Upper lobe of left lung (tissue), 6 donors: ENCODE measurements at regions not wholly inside any gene's neighbourhood (a gene's known extent, or its start where the extent isn't known, plus 50 kb on each side); places are given as distances from the start of the nearest gene placed in this dataset.

Experiments
- ATAC-seq, 2 donors: fragments of 200-7000 bp; cut with Tn5 transposase; one replicate each; pipeline ENCODE4 v1.9.1; 2022; ENCODE audit warnings: mild to moderate bottlenecking in 2 of 2, moderate library complexity in 2 of 2; ENCODE audit not compliant: low FRiP score in 2 of 2
- DNase-seq, 2 donors: peaks; one replicate each; pipeline ENCODE4 v3.0.0-alpha.2; 2019 to 2020
- H3K27ac ChIP-seq, 4 donors: fragments of 200-600 bp; sonication (generic); one replicate each; pipeline ENCODE4 v1.5.1; 2016 to 2019
- H3K27me3 ChIP-seq, 4 donors: fragments of 200-600 bp; sonication (generic); one replicate each; pipeline ENCODE4 v1.5.1; 2017 to 2019
- H3K36me3 ChIP-seq, 4 donors: fragments of 200-600 bp; sonication (generic); one replicate each; pipeline ENCODE4 v1.5.1; 2016 to 2019
- H3K4me1 ChIP-seq, 4 donors: fragments of 200-600 bp; sonication (generic); one replicate each; pipeline ENCODE4 v1.5.1; 2018 to 2019
- H3K4me3 ChIP-seq, 4 donors: fragments of 200-600 bp; sonication (generic); one replicate each; pipeline ENCODE4 v1.5.1; 2017 to 2019; ENCODE audit warnings: mild to moderate bottlenecking in 2 of 4, moderate library complexity in 1 of 4
- H3K9me3 ChIP-seq, 4 donors: fragments of 200-600 bp; sonication (generic); one replicate each; pipeline ENCODE4 v1.5.1; 2018 to 2019
- EP300 ChIP-seq, 4 donors: sonication (generic); formaldehyde crosslinking; IDR thresholded peaks; one replicate each; pipeline ENCODE4 v1.5.1; 2017; ENCODE audit warnings: antibody characterized with exemption in 4 of 4, control low read depth in 2 of 4
- POLR2A ChIP-seq, 4 donors: fragments of 450-650 bp; IDR thresholded peaks; one replicate each; pipeline ENCODE4 v1.5.1; 2016 to 2017; ENCODE audit warnings: antibody characterized with exemption in 4 of 4, mild to moderate bottlenecking in 2 of 4
- POLR2AphosphoS5 ChIP-seq, 2 donors: sonication (generic); formaldehyde crosslinking; IDR thresholded peaks; one replicate each; pipeline ENCODE4 v1.5.1; 2017; ENCODE audit warnings: antibody characterized with exemption in 2 of 2
- WGBS, 2 donors: methylation state at CpG; one replicate each; pipeline ENCODE4 v1.1.5; 2017 to 2018; 5-methylcytosine and 5-hydroxymethylcytosine counted together
- TF ChIP-seq, protein P1 (sequence below), 6 experiments: fragments of 450-650 bp in 4 of 6; fragments of 200-600 bp in 2 of 6; sonication (generic) in 2 of 6; IDR thresholded peaks; one replicate each; pipeline ENCODE4 v1.5.1; 2016 to 2019; ENCODE audit warnings: antibody characterized with exemption in 6 of 6
- donor health status: DM: no; HTN: no; CAD: no; lungs with moderate emphysema.
- donor health status: DM: no; HTN: yes; CAD: no; lungs with severe emphysema.

- Histone ChIP-seq H3K9me3 (no peaks in the 10 kb centered on the region), H3K36me3 (no peaks in the 10 kb centered on the region), H3K27me3 (no peaks in the 10 kb centered on the region), H3K4me1 (peaks cover 15 to 21% (median 17%) of the 10 kb centered on the region in 4 donors), H3K4me3 (no peak overlapping the region), H3K27ac (no peak overlapping the region)
- DNase-seq (no peak), ATAC-seq (no peak)
- TF ChIP-seq POLR2AphosphoS5 (IDR thresholded peaks at IDR 0.05), result no peak
- TF ChIP-seq, protein P1, sequence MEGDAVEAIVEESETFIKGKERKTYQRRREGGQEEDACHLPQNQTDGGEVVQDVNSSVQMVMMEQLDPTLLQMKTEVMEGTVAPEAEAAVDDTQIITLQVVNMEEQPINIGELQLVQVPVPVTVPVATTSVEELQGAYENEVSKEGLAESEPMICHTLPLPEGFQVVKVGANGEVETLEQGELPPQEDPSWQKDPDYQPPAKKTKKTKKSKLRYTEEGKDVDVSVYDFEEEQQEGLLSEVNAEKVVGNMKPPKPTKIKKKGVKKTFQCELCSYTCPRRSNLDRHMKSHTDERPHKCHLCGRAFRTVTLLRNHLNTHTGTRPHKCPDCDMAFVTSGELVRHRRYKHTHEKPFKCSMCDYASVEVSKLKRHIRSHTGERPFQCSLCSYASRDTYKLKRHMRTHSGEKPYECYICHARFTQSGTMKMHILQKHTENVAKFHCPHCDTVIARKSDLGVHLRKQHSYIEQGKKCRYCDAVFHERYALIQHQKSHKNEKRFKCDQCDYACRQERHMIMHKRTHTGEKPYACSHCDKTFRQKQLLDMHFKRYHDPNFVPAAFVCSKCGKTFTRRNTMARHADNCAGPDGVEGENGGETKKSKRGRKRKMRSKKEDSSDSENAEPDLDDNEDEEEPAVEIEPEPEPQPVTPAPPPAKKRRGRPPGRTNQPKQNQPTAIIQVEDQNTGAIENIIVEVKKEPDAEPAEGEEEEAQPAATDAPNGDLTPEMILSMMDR (IDR thresholded peaks at IDR 0.05), result no peak
- TF ChIP-seq EP300 (IDR thresholded peaks at IDR 0.05), result no peak
- no peak for TF ChIP-seq POLR2A (IDR thresholded peaks at IDR 0.05)
- 89 to 91% methylated on average over 16 of the region's 16 CpGs for WGBS, 2 donors
Observed at GRCh38 chr20:53752971-53753879, 159.6 kb upstream of the ZNF217 start.

DNA sequence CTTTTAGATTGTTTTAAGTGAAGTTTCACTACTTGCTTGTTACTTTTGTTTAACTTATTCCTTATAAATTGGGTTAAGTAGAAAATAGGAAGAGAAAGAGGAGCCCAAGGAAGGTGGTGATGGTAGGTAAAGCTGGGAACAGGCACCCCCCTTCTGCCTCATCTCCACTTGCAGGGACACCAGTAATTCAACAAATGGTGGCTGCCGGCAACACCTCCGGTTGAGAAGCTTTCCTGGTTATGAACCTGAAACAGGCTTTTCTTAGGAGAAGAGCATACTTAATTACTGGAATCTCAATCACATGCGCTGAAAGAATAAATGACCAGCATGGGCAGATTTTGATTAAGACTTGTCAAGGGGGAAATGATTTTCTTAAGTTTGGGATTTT is 158.9 kb upstream of the ZNF217 start:
- Histone ChIP-seq H3K4me1 (peaks cover 15 to 21% (median 17%) of the 10 kb centered on the region in 4 donors), H3K9me3 (no peaks in the 10 kb centered on the region), H3K4me3 (no peak overlapping the region), H3K27ac (no peak overlapping the region), H3K36me3 (no peaks in the 10 kb centered on the region), H3K27me3 (no peaks in the 10 kb centered on the region)
- 94 to 96% methylated on average over 3 of the region's 3 CpGs for WGBS, 2 donors
- no peak for ATAC-seq
- no peak for DNase-seq
- TF ChIP-seq, protein P1 (IDR thresholded peaks at IDR 0.05), result no peak
- TF ChIP-seq POLR2AphosphoS5 (IDR thresholded peaks at IDR 0.05) (no peak), POLR2A (IDR thresholded peaks at IDR 0.05) (no peak), EP300 (IDR thresholded peaks at IDR 0.05) (no peak)

GRCh38 chr20:53751620-53752318 is 158.1 kb upstream of the ZNF217 start:
- H3K36me3 ChIP-seq, result no peaks in the 10 kb centered on the region
- no peak for TF ChIP-seq POLR2AphosphoS5 (IDR thresholded peaks at IDR 0.05)
- no peak for TF ChIP-seq POLR2A (IDR thresholded peaks at IDR 0.05)
- no peak for TF ChIP-seq EP300 (IDR thresholded peaks at IDR 0.05)
- TF ChIP-seq, protein P1 (IDR thresholded peaks at IDR 0.05), result no peak
- ATAC-seq (no peak), DNase-seq (no peak)
- no peaks in the 10 kb centered on the region for H3K9me3 ChIP-seq
- 31 to 32% methylated on average over 9 of the region's 9 CpGs for WGBS, 2 donors
- peak overlapping the region; percentile 32 to 73 (median 56) for H3K27ac ChIP-seq
- H3K4me1 ChIP-seq, result peaks cover 15 to 21% (median 17%) of the 10 kb centered on the region in 4 donors
- no peak overlapping the region for H3K4me3 ChIP-seq
- H3K27me3 ChIP-seq, result no peaks in the 10 kb centered on the region

DNA sequence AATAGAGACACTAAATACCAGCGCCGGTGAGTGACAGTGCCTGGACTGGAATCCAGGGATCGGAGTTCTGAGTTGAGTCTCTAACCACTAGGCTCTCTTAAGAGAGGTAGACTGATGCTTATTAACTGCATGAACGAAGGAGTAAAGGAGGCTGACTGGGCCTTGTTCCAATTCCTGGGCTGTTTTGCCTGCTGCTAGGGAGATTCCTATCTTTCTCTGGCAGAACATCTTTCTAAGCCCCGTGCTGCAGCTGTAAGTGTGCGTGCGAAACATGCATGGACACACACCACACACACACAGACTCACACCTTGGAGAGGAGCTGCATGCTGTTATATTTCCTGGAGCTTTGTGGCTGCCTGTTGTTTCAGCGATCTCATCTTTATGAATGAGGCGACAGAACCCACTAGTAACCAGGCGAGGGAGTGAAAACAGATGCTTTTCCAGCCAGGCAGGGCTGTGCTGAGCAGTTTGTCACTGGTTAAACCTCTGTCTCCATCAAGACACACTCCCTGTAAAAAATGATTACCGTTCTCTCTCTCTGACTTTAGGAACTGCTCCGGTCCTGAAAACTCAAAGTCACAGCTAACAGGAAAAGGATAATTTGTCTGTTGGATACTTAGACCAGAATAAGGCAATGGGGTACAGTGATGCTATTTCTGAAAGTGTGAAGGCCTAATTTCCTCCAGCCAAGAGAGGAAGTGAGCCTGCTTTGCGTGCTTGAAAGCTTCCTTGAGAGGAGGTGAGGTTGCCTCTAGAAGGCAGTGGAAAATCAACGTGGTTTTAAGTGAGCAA is 157.4 kb upstream of the ZNF217 start:
- H3K36me3 ChIP-seq, result no peaks in the 10 kb centered on the region
- H3K4me1 ChIP-seq, result peaks cover 15 to 21% (median 17%) of the 10 kb centered on the region in 4 donors
- 45% methylated on average over 14 of the region's 14 CpGs for WGBS, 2 donors
- H3K27me3 ChIP-seq, result no peaks in the 10 kb centered on the region
- DNase-seq (peak in 1 of 2 donors; percentile 22), ATAC-seq (peak in 1 of 2 donors; percentile 50)
- no peaks in the 10 kb centered on the region for H3K9me3 ChIP-seq
- no peak overlapping the region for H3K4me3 ChIP-seq
- TF ChIP-seq EP300 (IDR thresholded peaks at IDR 0.05), result no peak
- no peak for TF ChIP-seq POLR2A (IDR thresholded peaks at IDR 0.05)
- TF ChIP-seq, protein P1 (IDR thresholded peaks at IDR 0.05), result no peak
- no peak for TF ChIP-seq POLR2AphosphoS5 (IDR thresholded peaks at IDR 0.05)
- H3K27ac ChIP-seq, result peak overlapping the region; percentile 32 to 73 (median 56)
